Naive thymus-derived CD4-positive, alpha-beta T cell (primary cell): ENCODE measurements at regions not wholly inside any gene's neighbourhood (a gene's known extent, or its start where the extent isn't known, plus 50 kb on each side); places are given as distances from the start of the nearest gene placed in this dataset.

Experiments used
- ATAC-seq: fragments of 150-1000 bp; cut with Tn5 transposase; 2 replicates; pipeline ENCODE4 v1.10.0; 2021; ENCODE audit warnings: mild to moderate bottlenecking, moderate library complexity
- CTCF ChIA-PET: fragments of 350-600 bp; sonication (Branson Sonifier 250); formaldehyde crosslinking; loops from one replicate; lab custom pipeline; 2021; ENCODE audit warnings: antibody characterized with exemption; lab: Charles Lee
- POLR2A ChIA-PET: fragments of 350-600 bp; sonication (Branson Sonifier 250); formaldehyde crosslinking; loops from one replicate; lab custom pipeline; 2021; ENCODE audit warnings: antibody characterized with exemption, inconsistent platforms; lab: Charles Lee
- DNase-seq, 9 donors: peaks; one replicate each; pipeline versions ENCODE4 v3.0.0 to v3.0.0-alpha.2; 2020 to 2022; ENCODE audit warnings: mixed read lengths in 1 of 9
- H3K27ac ChIP-seq: one replicate; pipeline ENCODE4 v1.7.0; 2013; ENCODE audit warnings: mild to moderate bottlenecking, low read depth, low read length, moderate library complexity
- H3K27me3 ChIP-seq, 2 donors: one replicate each; pipeline ENCODE4 v1.7.0; 2013; ENCODE audit warnings: low read length in 2 of 2, mild to moderate bottlenecking in 2 of 2, moderate library complexity in 2 of 2; ENCODE audit not compliant: control insufficient read depth in 2 of 2, insufficient read depth in 2 of 2
- H3K36me3 ChIP-seq, 3 experiments: 1 replicate in 2 of 3; 2 replicates in 1 of 3; pipeline ENCODE4 v1.7.0; 2013; ENCODE audit warnings: low read length in 3 of 3, mild to moderate bottlenecking in 3 of 3, moderate library complexity in 1 of 3; ENCODE audit not compliant: insufficient read depth in 3 of 3, control insufficient read depth in 2 of 3
- H3K4me1 ChIP-seq, 2 donors: one replicate each; pipeline ENCODE4 v1.7.0; 2013; ENCODE audit warnings: low read length in 2 of 2, mild to moderate bottlenecking in 2 of 2, moderate library complexity in 1 of 2; ENCODE audit not compliant: control insufficient read depth in 2 of 2, insufficient read depth in 2 of 2
- H3K4me3 ChIP-seq: 2 replicates; pipeline ENCODE4 v1.7.0; 2013; ENCODE audit warnings: mild to moderate bottlenecking, low read length
- H3K9me3 ChIP-seq, 3 experiments: 1 replicate in 2 of 3; 2 replicates in 1 of 3; pipeline ENCODE4 v1.7.0; 2013; ENCODE audit warnings: low read length in 3 of 3; ENCODE audit not compliant: control insufficient read depth in 2 of 3
- H3K27ac Mint-ChIP-seq, 9 donors: one replicate each; pipeline ENCODE4 v1.8.0; 2020 to 2022; ENCODE audit warnings: mixed read lengths in 9 of 9, mild to moderate bottlenecking in 8 of 9, moderate library complexity in 5 of 9, inconsistent platforms in 2 of 9
- H3K27me3 Mint-ChIP-seq, 5 donors: one replicate each; pipeline ENCODE4 v1.8.0; 2021 to 2022; ENCODE audit warnings: mixed read lengths in 5 of 5, mild to moderate bottlenecking in 1 of 5
- H3K36me3 Mint-ChIP-seq, 5 donors: one replicate each; pipeline ENCODE4 v1.8.0; 2020 to 2022; ENCODE audit warnings: mixed read lengths in 5 of 5, mild to moderate bottlenecking in 3 of 5, inconsistent platforms in 1 of 5
- H3K4me1 Mint-ChIP-seq, 7 donors: one replicate each; pipeline ENCODE4 v1.8.0; 2020 to 2022; ENCODE audit warnings: mixed read lengths in 7 of 7, mild to moderate bottlenecking in 3 of 7, inconsistent platforms in 1 of 7
- H3K4me3 Mint-ChIP-seq, 10 donors: one replicate each; pipeline ENCODE4 v1.8.0; 2020 to 2022; ENCODE audit warnings: mild to moderate bottlenecking in 10 of 10, mixed read lengths in 10 of 10, moderate library complexity in 6 of 10, inconsistent platforms in 2 of 10
- H3K9me3 Mint-ChIP-seq, 11 donors: one replicate each; pipeline ENCODE4 v1.8.0; 2020 to 2022; ENCODE audit warnings: mixed read lengths in 11 of 11, mild to moderate bottlenecking in 4 of 11, inconsistent platforms in 1 of 11, moderate library complexity in 1 of 11
- intact Hi-C, 2 donors: fragments of 100-400 bp; cut with micrococcal nuclease; formaldehyde crosslinking; loops; one replicate each; pipeline ENCODE4 v1.15.1; 2023

DNA sequence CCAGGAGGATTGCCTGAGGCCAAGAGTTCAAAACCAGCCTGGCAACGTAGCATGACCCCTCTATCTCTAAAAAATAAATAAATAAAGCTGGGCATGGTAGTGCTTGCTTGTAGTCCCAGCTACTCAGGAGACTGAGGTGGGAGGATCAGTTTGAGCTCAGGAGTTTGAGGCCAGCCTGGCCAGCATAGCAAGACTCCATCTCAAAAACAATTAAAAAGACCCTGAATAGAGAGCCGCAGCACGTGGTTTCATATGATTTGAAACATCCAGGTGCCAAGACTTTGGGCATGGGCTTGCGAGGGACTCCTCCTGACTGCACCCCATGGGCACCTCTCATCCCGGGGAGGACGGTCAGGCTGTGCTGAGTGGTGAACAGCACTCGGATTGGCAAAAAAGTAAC is 63.9 kb downstream of the ZIC5 start:
- H3K4me3 Mint-ChIP-seq: no peak overlapping the region
- ATAC-seq (no peak), DNase-seq (no peak)
- no peaks in the 10 kb centered on the region for H3K36me3 ChIP-seq
- H3K27ac Mint-ChIP-seq: no peak overlapping the region
- peaks cover 20 to 48% (median 36%) of the 10 kb centered on the region in 5 donors for H3K27me3 Mint-ChIP-seq
- POLR2A ChIA-PET: interaction anchor here (0.6 kb wide), 1 partner anchor 21 kb away, joined by 4 read pairs; no protein-coding TSS in a partner anchor
- peaks cover 0 to 11% (median 0%) of the 10 kb centered on the region in 5 donors for H3K36me3 Mint-ChIP-seq
- H3K9me3 Mint-ChIP-seq: peaks cover 0 to 7% (median 0%) of the 10 kb centered on the region in 11 donors
- H3K9me3 ChIP-seq: no peaks in the 10 kb centered on the region
- no peaks in the 10 kb centered on the region for H3K27me3 ChIP-seq
- peaks cover 0 to 23% (median 5%) of the 10 kb centered on the region in 7 donors for H3K4me1 Mint-ChIP-seq
- intact Hi-C loops: no loop called here
- no peak overlapping the region for H3K27ac ChIP-seq
- CTCF ChIA-PET: no interaction called here
- H3K4me1 ChIP-seq: peaks cover 0 to 12% of the 10 kb centered on the region in 2 donors
- no peak overlapping the region for H3K4me3 ChIP-seq

DNA sequence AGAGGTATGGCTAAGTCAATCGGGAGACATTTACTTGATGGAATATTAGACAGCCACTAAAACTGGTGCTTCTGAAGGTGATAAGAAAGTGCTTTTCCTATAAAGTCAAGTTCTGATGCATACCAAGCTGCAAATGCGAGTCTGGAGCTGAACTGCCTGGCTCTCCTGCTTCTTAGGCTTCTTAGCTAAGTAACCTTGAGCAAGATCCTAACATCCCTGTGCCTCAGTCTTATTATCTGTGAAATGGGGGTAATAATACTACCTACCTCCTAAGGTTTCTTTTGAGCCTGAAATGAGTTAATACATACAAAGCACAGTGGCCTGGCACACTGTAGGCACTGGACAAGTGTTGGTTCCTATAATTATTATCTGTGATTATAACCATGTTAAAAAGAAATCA is 64.5 kb downstream of the ZIC5 start:
- H3K27ac ChIP-seq: no peak overlapping the region
- peaks cover 20 to 50% (median 36%) of the 10 kb centered on the region in 5 donors for H3K27me3 Mint-ChIP-seq
- H3K9me3 Mint-ChIP-seq: peaks cover 0 to 7% (median 0%) of the 10 kb centered on the region in 11 donors
- H3K4me3 Mint-ChIP-seq: no peak overlapping the region
- peaks cover 0 to 8% of the 10 kb centered on the region in 2 donors for H3K4me1 ChIP-seq
- H3K27ac Mint-ChIP-seq: no peak overlapping the region
- intact Hi-C loops: no loop called here
- no peaks in the 10 kb centered on the region for H3K27me3 ChIP-seq
- peaks cover 0 to 11% (median 0%) of the 10 kb centered on the region in 5 donors for H3K36me3 Mint-ChIP-seq
- ChIA-PET POLR2A (no interaction called here), CTCF (interaction anchor here (0.6 to 0.7 kb wide), 2 partner anchors 9 to 51 kb away, joined by 3 to 6 read pairs; no protein-coding TSS in a partner anchor)
- no peak overlapping the region for H3K4me3 ChIP-seq
- no peak for DNase-seq
- H3K9me3 ChIP-seq: no peaks in the 10 kb centered on the region
- H3K36me3 ChIP-seq: no peaks in the 10 kb centered on the region
- peaks cover 0 to 19% (median 5%) of the 10 kb centered on the region in 7 donors for H3K4me1 Mint-ChIP-seq
- ATAC-seq: no peak

DNA sequence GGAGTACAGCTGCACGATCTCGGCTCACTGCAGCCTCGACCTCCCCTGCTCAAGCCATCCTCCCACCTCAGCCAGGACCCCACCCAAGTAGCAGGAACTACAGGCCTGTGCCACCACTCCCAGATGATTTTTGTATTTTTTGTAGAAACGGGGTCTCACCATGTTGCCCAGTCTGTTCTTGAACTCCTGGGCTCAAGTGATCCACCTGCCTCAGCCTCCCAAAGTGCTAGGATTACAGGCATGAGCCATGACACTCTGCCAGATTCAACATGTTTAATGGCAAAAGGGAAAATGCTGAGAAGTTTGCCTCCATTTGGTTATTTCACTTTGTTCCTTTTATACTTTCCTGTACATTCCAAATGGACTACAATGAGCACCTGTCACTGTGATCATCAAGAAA is 65.8 kb downstream of the ZIC5 start:
- peaks cover 17 to 45% (median 35%) of the 10 kb centered on the region in 5 donors for H3K27me3 Mint-ChIP-seq
- DNase-seq (no peak), ATAC-seq (no peak)
- Histone ChIP-seq H3K9me3 (no peaks in the 10 kb centered on the region), H3K27ac (no peak overlapping the region), H3K4me3 (no peak overlapping the region), H3K4me1 (no peaks in the 10 kb centered on the region), H3K27me3 (no peaks in the 10 kb centered on the region), H3K36me3 (no peaks in the 10 kb centered on the region)
- H3K9me3 Mint-ChIP-seq: no peaks in the 10 kb centered on the region
- H3K27ac Mint-ChIP-seq: peak overlapping the region in 1 of 9 donors; percentile 18
- H3K36me3 Mint-ChIP-seq: peaks cover 0 to 2% (median 0%) of the 10 kb centered on the region in 5 donors
- ChIA-PET POLR2A (no interaction called here), CTCF (no interaction called here)
- peaks cover 0 to 9% (median 0%) of the 10 kb centered on the region in 7 donors for H3K4me1 Mint-ChIP-seq
- intact Hi-C loops: no loop called here
- no peak overlapping the region for H3K4me3 Mint-ChIP-seq

DNA sequence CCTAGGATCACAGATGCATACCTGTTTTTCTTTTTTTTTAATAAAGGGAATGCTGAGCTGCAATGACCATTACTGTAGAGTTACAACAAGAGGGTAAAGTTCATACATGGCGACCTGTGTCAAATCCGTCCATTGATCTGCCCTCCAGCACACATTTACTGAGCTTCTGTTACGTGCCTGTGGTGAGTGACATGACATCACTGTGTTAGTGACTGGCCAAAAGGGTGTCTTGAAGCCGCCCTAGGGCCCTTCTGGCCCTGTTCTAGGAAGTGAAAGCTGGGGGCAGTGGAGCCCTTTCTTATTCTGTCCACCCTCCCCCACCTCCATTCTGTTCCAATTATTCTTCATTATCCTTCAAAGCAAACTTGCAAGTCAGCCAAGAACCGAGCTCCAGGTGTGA is 66.3 kb downstream of the ZIC5 start:
- Mint-ChIP-seq H3K9me3 (no peaks in the 10 kb centered on the region), H3K27ac (no peak overlapping the region), H3K27me3 (peaks cover 23 to 47% (median 41%) of the 10 kb centered on the region in 5 donors), H3K4me1 (peaks cover 0 to 12% (median 0%) of the 10 kb centered on the region in 7 donors), H3K4me3 (no peak overlapping the region), H3K36me3 (peaks cover 0 to 2% (median 0%) of the 10 kb centered on the region in 5 donors)
- Histone ChIP-seq H3K4me3 (no peak overlapping the region), H3K36me3 (no peaks in the 10 kb centered on the region), H3K4me1 (no peaks in the 10 kb centered on the region), H3K27ac (no peak overlapping the region), H3K27me3 (no peaks in the 10 kb centered on the region), H3K9me3 (no peaks in the 10 kb centered on the region)
- intact Hi-C loops: no loop called here
- ChIA-PET POLR2A (no interaction called here), CTCF (interaction anchor here (1.1 kb wide), 1 partner anchor 329 kb away, joined by 3 read pairs; no protein-coding TSS in a partner anchor)
- no peak for ATAC-seq
- no peak for DNase-seq

DNA sequence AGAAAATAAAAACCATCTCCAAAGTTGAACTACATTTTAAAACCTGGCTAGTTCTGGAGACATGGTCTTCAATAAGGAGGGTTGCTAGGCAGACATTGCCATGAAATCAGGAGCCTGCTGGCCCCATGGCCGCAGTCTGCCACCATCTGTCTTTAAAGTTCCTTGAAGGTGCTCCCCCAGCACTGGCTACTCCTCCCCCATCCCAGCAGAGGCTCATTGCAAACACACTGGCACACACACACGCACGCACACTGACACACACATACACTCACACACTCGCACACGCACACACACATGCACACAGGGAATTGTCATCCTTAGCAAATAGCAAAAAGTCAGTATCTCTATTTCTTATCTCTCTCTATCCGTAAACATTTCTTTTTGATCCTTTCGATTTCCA is 68.4 kb downstream of the ZIC5 start:
- ATAC-seq (no peak), DNase-seq (no peak)
- Mint-ChIP-seq H3K27me3 (peaks cover 37 to 55% (median 50%) of the 10 kb centered on the region in 5 donors), H3K9me3 (peaks cover 0 to 1% (median 0%) of the 10 kb centered on the region in 11 donors), H3K36me3 (peaks cover 0 to 4% (median 0%) of the 10 kb centered on the region in 5 donors), H3K4me1 (peaks cover 0 to 9% (median 0%) of the 10 kb centered on the region in 7 donors), H3K4me3 (no peak overlapping the region), H3K27ac (no peak overlapping the region)
- H3K36me3 ChIP-seq: no peaks in the 10 kb centered on the region
- no peaks in the 10 kb centered on the region for H3K4me1 ChIP-seq
- intact Hi-C loops: loop anchor here in 1 of 2 donors (5.0 kb wide), 1 partner anchor 639 kb away; no protein-coding TSS in a partner anchor
- POLR2A ChIA-PET: no interaction called here
- no peaks in the 10 kb centered on the region for H3K9me3 ChIP-seq
- H3K27ac ChIP-seq: no peak overlapping the region
- CTCF ChIA-PET: interaction anchor here (0.7 kb wide), 1 partner anchor 35 kb away, joined by 3 read pairs; no protein-coding TSS in a partner anchor
- no peak overlapping the region for H3K4me3 ChIP-seq
- peaks cover 0 to 9% of the 10 kb centered on the region in 2 donors for H3K27me3 ChIP-seq

DNA sequence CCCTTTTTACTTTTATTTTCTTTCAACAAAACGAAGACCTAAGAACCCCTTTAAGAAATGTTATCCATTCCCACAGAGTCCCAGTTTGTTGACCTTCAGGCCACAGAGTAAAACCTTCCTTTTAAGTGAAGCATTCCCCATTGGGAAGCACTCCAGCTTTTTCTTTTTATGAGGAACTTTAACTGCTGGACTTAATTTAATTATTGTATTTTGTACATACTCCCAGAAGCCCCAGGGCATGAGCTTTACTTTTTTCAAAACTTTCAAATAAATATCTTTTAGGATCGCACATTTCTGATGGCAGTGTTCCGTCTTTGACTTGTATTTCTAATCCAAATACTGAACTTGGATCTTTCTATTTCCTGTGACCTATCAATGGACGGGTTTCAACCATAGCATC is 68.9 kb downstream of the ZIC5 start:
- H3K27me3 Mint-ChIP-seq: peaks cover 42 to 60% (median 53%) of the 10 kb centered on the region in 5 donors
- CTCF ChIA-PET: interaction anchor here (0.7 kb wide), 1 partner anchor 36 kb away, joined by 3 read pairs; no protein-coding TSS in a partner anchor

More for the DNA sequence above, 68.9 kb downstream of the ZIC5 start:
- Mint-ChIP-seq H3K36me3 (peaks cover 0 to 4% (median 0%) of the 10 kb centered on the region in 5 donors), H3K27ac (no peak overlapping the region), H3K9me3 (peaks cover 0 to 1% (median 0%) of the 10 kb centered on the region in 11 donors), H3K4me3 (no peak overlapping the region), H3K4me1 (peaks cover 0 to 9% (median 0%) of the 10 kb centered on the region in 7 donors)
- POLR2A ChIA-PET: no interaction called here
- intact Hi-C loops: loop anchor here in 1 of 2 donors (5.0 kb wide), 1 partner anchor 640 kb away; no protein-coding TSS in a partner anchor
- H3K36me3 ChIP-seq: no peaks in the 10 kb centered on the region
- ATAC-seq (no peak), DNase-seq (no peak)
- H3K27me3 ChIP-seq: peaks cover 0 to 9% of the 10 kb centered on the region in 2 donors
- no peak overlapping the region for H3K27ac ChIP-seq
- H3K4me1 ChIP-seq: no peaks in the 10 kb centered on the region
- H3K4me3 ChIP-seq: no peak overlapping the region
- no peaks in the 10 kb centered on the region for H3K9me3 ChIP-seq
